HG03442 (cell line): ENCODE measurements at regions not wholly inside any gene's neighbourhood (a gene's known extent, or its start where the extent isn't known, plus 50 kb on each side); places are given as distances from the start of the nearest gene placed in this dataset.

Experiments
- ATAC-seq: cut with Tn5 transposase; IDR thresholded peaks from one replicate; pipeline ENCODE4 v1.9.1; 2021; ENCODE audit warnings: mild to moderate bottlenecking, moderate library complexity; ENCODE audit not compliant: unreplicated experiment

- ATAC-seq = no peak
Observed at GRCh38 chr9:23123048-23123632, 676.5 kb downstream of the DMRTA1 start.

DNA sequence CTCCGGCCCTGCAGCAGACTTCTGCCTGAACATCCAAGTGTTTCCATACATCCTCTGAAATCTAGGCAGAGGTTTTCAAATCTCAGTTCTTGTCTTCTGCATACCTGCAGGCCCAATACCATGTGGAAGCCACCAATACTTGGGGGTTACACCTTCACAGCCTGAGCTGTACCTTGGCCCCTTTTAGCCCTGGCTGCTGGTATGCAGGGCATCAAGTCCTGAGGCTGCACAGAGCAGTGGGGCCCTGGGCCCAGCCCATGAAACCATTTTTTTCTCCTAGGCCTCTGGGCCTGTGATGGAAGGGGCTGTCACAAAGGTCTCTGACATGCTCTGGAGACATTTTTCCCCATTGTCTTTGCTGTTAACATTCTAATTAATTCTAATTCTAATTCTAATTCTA lies 680.6 kb downstream of the ELAVL2 start:
- ATAC-seq = no peak

- no peak for ATAC-seq
Observed at GRCh38 chr9:23153058-23153457, 673.0 kb downstream of the ELAVL2 start.

- no peak for ATAC-seq
Observed at GRCh38 chr9:23160491-23160890, 665.5 kb downstream of the ELAVL2 start.

GRCh38 chr9:23160952-23161469 lies 665.0 kb downstream of the ELAVL2 start:
- ATAC-seq = no peak

GRCh38 chr9:23162789-23163188 lies 663.3 kb downstream of the ELAVL2 start:
- ATAC-seq = no peak

DNA sequence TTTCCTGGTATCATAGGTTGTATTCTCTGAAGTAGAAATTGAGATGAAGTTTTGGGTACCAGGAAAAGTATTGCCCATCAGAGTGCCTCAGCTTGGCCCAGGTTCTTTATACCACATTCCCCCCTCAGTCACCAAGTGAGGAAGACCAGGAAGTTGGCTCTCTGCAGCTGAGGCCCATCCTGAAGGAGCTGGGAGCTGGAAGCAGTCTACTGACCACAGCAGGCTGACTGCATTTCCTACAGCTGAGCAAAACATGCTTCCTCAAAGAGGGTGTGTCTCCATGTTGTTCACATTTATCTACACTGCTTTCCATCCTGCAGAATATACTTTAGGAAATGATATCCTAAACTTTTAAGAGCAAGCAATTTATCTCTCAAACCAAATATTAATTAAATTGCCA lies 654.6 kb downstream of the ELAVL2 start:
- ATAC-seq = no peak

DNA sequence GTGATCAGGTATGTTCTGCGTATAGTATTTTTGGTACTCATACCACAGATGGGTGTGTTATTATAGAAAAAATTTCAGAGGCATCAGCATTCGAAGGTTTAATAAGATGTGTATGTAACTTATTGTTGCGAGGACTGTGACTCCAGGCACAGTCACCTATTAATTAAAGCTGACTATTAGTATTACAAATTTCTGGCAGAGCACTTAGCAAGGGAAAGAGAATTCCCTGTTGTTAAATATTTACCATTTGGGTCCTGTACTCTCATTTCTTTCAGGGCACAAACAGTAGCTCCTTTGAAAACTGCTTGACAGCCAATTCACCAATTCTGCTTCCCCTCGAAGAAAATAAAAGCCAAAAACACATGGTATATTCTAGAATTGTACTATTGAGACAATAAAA lies 653.8 kb downstream of the ELAVL2 start:
- no peak for ATAC-seq

- no peak for ATAC-seq
Observed at GRCh38 chr9:23172979-23173637, 652.9 kb downstream of the ELAVL2 start.

DNA sequence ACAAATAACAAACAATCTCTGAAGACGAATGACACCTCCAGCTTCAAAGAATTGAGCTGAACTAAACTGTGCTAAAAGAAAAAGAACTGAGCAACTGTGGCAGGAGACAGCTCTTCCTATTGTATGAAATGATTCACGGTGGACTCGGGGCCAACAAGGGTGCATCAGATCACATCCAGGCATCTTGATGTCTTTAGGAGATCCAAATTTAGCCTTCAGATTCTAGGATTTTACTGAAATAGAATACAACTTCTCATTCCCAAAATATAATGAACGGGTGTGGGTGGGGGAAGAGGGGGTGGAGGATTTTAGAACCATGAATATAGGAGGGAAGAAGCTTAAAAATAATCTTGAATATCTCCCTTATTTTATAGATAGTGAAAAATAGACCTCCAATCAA lies 631.8 kb downstream of the ELAVL2 start:
- no peak for ATAC-seq

DNA sequence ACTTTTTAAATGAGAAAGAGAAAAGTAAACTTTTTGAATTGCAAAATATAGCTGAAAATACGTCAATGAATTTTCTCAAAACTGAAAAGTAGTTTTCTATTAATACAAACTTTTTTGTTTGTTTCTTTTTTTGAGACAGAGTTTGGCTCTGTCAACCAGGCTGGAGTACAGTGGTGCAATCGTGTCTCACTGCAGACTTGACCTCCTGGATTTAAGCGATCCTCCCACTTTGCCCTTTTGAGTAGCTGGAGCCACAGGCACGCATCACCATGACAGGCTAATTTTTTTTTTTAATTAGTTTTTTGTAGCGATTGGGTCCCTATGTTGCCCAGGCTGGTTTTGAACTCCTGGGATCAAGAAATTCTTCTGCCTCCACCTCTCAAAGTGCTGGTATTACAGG lies 610.4 kb downstream of the ELAVL2 start:
- no peak for ATAC-seq

- ATAC-seq = no peak
Observed at GRCh38 chr9:23219471-23219870, 606.6 kb downstream of the ELAVL2 start.

GRCh38 chr9:23220171-23220570 lies 605.9 kb downstream of the ELAVL2 start:
- no peak for ATAC-seq

DNA sequence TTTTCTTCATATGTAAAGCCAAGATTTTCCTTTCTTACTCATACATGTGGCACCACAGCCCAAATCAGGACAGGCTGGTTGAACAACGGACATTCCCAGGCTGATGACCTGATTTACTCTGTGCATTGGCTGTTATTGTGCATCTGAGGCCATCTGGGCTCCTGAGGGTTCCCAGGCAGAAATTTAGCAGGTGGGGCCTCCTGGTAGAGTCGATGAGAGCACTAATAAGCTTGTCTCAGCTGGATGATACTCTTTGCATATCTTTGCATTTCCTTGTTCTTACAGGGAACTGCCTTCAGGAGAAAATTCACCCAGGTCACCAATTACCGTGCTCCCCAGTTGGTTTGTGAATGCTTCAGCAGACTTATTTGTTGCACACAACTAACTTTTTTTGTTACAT lies 605.1 kb downstream of the ELAVL2 start:
- no peak for ATAC-seq

- ATAC-seq = no peak
Observed at GRCh38 chr9:23229890-23230317, 596.1 kb downstream of the ELAVL2 start.

GRCh38 chr9:23232831-23233230 lies 593.2 kb downstream of the ELAVL2 start:
- no peak for ATAC-seq

DNA sequence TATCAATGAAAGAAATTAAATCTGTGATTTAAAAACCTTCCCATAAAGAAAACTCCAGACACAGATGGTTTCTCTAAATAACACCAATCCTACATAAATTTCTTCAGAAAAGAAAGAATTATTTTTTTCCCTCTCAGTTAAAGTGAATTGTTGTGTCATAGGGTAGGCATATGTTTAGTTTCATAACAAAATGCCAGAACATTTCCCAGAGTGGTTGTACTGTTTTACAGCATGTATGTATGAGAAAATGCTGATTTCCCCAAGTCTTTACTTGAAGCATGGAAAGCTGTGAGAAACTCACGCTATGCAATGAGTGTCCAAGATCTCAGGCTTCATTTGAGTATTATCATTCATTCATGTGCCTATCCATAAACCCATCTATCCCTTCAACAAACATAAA lies 582.5 kb downstream of the ELAVL2 start:
- no peak for ATAC-seq

DNA sequence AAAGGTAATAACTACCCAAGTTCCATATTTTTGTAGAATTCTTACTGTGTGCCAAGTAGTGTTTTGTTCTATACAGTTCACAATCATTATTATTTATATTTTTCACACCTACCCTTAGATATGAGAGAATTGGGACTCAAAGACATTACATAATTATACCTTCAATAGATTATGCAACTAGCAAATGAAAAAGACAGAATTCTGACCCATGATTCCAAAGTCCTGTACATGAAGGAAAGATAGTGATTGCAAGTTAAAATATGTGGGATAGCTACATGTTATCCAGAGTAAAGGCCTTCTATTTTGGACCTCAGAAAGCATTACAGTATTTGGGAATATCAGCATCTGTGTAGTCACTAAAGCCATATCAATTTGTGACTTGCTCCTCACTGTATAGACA lies 581.0 kb downstream of the ELAVL2 start:
- no peak for ATAC-seq

DNA sequence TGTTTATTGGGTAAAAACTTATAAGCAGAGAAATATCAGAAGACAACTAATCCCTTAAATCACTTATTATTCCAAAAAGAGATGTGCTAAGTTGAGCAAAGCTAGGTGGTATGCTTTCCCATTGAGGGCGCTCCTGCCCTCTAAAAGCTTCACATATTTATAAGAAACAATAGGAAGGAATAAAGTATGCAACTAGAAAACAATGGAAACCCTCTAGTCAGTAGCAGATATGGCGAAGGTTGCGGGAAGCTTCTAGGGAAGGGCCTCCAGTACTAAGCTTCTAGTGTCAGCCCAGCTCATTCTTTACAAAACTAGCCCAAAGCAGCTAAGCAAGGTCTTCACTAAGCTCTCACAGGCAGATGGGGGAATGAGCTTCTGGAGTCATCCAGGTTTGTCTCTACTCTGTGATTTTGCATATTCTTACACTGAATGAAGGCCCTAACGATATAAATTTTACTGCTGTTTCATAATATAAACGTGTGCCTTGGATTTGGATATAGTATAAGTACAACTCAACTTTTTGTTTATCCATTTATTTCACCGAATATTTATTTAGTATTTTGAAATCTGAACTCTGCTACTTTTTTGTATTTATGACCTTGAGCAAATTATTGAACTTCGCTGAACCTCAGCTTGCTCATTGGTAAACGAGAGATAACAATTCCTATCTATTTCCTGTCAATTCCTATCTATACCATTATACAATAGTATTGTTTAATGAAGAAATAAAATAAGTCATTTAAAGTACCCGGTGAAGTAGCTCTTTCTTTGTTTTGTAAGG lies 571.4 kb downstream of the ELAVL2 start:
- no peak for ATAC-seq

DNA sequence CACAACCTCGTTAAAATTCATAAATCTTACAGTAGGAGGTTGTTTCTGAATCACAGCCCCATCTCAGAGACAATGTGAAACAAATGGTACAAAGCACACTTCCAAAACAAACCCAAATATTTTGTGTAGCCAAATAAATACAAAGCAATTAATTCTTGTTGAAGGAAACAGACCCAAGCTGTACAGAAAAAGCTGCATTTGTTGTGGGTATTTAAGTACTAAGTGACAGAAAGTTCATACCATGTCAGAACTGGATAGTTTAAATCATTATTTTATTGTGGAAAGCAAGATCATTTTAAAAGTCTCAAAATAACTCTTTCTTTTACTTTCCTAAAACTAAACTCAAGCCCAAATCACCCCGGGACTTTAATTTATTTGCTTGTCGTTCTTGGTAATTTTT lies 570.7 kb downstream of the ELAVL2 start:
- no peak for ATAC-seq

GRCh38 chr9:23258569-23258968 lies 567.5 kb downstream of the ELAVL2 start:
- ATAC-seq = no peak

DNA sequence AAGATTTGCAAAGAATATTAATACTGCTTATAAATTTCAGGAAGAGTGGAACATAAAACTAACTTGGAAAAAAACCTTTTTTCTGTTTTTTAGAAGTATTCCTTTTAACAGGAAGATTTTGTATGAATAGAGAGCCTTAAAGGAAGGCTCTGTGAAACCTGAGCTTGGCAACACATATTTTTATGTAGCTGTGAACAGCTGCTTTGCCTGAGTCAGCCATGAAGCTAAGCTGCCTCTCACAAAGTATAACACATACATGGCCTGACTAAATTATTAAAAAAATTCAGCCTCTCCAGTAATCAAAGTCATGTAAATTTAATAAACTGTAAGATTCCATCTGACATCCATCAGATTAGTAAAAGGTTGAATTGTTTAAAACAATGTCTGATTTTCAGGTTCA lies 547.5 kb downstream of the ELAVL2 start:
- ATAC-seq = no peak
